Right lobe of liver (tissue), 4 donors: ENCODE measurements at regions not wholly inside any gene's neighbourhood (a gene's known extent, or its start where the extent isn't known, plus 50 kb on each side); places are given as distances from the start of the nearest gene placed in this dataset.

Experiments used
- POLR2A ChIP-seq: fragments of 450-650 bp; IDR thresholded peaks from one replicate; pipeline ENCODE4 v1.6.1; 2017; ENCODE audit warnings: antibody characterized with exemption, mild to moderate bottlenecking
- TF ChIP-seq, protein P1 (sequence below), 4 donors: fragments of 200-600 bp in 3 of 4; fragments of 450-650 bp in 1 of 4; IDR thresholded peaks; one replicate each; pipeline versions ENCODE4 v1.5.1 to v1.8.0; 2016 to 2022; ENCODE audit warnings: antibody characterized with exemption in 4 of 4, mild to moderate bottlenecking in 2 of 4
- donor health status: DM: no; HTN: no; CAD: no.
- donor health status: DM: no; HTN: no; CAD: no.
- donor health status: DM: no; HTN: yes; CAD: no.

DNA sequence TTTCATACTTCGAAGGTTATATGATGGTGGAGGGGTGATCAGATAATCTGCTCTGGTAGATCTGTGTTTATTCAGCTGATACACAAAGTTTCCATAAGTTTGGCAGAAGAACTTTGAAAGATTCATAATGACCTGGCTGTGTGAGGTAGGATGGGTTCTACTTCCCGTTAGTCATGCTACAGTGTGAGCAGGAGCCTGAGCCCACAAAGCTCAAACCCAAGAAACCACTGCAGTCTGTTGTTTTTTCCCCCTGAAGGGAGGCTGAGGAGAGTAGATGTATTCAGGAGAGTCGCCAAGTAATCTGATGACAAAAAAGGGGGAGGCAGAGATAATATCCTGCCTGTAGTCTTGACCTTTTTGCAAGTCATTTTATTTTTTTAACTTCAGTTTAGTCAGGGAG, 52.8 kb upstream of the PPP3CA start:
- TF ChIP-seq, protein P1, sequence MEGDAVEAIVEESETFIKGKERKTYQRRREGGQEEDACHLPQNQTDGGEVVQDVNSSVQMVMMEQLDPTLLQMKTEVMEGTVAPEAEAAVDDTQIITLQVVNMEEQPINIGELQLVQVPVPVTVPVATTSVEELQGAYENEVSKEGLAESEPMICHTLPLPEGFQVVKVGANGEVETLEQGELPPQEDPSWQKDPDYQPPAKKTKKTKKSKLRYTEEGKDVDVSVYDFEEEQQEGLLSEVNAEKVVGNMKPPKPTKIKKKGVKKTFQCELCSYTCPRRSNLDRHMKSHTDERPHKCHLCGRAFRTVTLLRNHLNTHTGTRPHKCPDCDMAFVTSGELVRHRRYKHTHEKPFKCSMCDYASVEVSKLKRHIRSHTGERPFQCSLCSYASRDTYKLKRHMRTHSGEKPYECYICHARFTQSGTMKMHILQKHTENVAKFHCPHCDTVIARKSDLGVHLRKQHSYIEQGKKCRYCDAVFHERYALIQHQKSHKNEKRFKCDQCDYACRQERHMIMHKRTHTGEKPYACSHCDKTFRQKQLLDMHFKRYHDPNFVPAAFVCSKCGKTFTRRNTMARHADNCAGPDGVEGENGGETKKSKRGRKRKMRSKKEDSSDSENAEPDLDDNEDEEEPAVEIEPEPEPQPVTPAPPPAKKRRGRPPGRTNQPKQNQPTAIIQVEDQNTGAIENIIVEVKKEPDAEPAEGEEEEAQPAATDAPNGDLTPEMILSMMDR (IDR thresholded peaks at IDR 0.05): no peak
- TF ChIP-seq POLR2A: no peak
